ENCODE measurements at regions not wholly inside any gene's neighbourhood (a gene's known extent, or its start where the extent isn't known, plus 50 kb on each side); places are given as distances from the start of the nearest gene placed in this dataset.

- Histone ChIP-seq H3K4ac (ENCODE audit: low read depth, low read length) (no peak overlapping the region), H4K8ac (ENCODE audit: low read depth, low read length) (no peak overlapping the region), H3K14ac (ENCODE audit: low read length) (no peak overlapping the region), H2AFZ (ENCODE audit: insufficient read depth, low read length, poor library complexity) (no peak overlapping the region), H3K36me3 (ENCODE audit: control insufficient read depth in 1 of 2, insufficient read depth in 2 of 2, low read length in 2 of 2) (no peaks in the 10 kb centered on the region), H3K79me1 (ENCODE audit: low read length) (no peaks in the 10 kb centered on the region), H3K27me3 (ENCODE audit: insufficient read depth, low read length) (no peaks in the 10 kb centered on the region), H3K4me1 (ENCODE audit: control insufficient read depth in 1 of 2, insufficient read depth in 2 of 2, low read length in 2 of 2) (no peaks in the 10 kb centered on the region), H3K9ac (ENCODE audit: low read length) (no peak overlapping the region), H3K4me2 (ENCODE audit: low read length) (no peak overlapping the region), H3K23ac (ENCODE audit: low read length) (no peak overlapping the region), H3K4me3 (ENCODE audit: low read depth, low read length) (no peak overlapping the region), H2AK5ac (ENCODE audit: low read length) (no peak overlapping the region), H2BK120ac (ENCODE audit: insufficient read depth, low read length, poor library complexity) (no peak overlapping the region), H4K91ac (ENCODE audit: low read depth, low read length) (no peak overlapping the region), H2BK12ac (ENCODE audit: low read length) (no peak overlapping the region), H3K79me2 (ENCODE audit: control insufficient read depth, insufficient read depth, low read length, poor library complexity) (no peaks in the 10 kb centered on the region), H3K9me3 (ENCODE audit: insufficient read depth, low read depth, low read length) (no peaks in the 10 kb centered on the region), H3K18ac (ENCODE audit: low read length) (no peak overlapping the region), H4K12ac (ENCODE audit: low read depth, low read length) (no peak overlapping the region), H2BK5ac (ENCODE audit: low read depth, low read length, poor library complexity) (no peak overlapping the region), H3K27ac (ENCODE audit: low read depth, low read length) (no peak overlapping the region)
- no CpG with 5 or more reads among the region's 1 CpG for WGBS (ENCODE audit: extremely low coverage, insufficient coverage, insufficient read length)
- peak; percentile 26 to 68 for DNase-seq
Measured at GRCh38 chr4:38466401-38466800, 197.6 kb upstream of the KLF3 start.

GRCh38 chr4:38467296-38467695 is 196.7 kb upstream of the KLF3 start:
- no peak overlapping the region for H2BK120ac ChIP-seq (ENCODE audit: insufficient read depth, low read length, poor library complexity)
- no peak overlapping the region for H2BK12ac ChIP-seq (ENCODE audit: low read length)
- no peak overlapping the region for H4K8ac ChIP-seq (ENCODE audit: low read depth, low read length)
- H3K4ac ChIP-seq (ENCODE audit: low read depth, low read length): no peak overlapping the region
- no peaks in the 10 kb centered on the region for H3K79me2 ChIP-seq (ENCODE audit: control insufficient read depth, insufficient read depth, low read length, poor library complexity)
- H2AK5ac ChIP-seq (ENCODE audit: low read length): no peak overlapping the region
- no peak for DNase-seq
- H3K27ac ChIP-seq (ENCODE audit: low read depth, low read length): no peak overlapping the region
- H3K18ac ChIP-seq (ENCODE audit: low read length): no peak overlapping the region
- no CpG with 5 or more reads among the region's 1 CpG for WGBS (ENCODE audit: extremely low coverage, insufficient coverage, insufficient read length)
- no peaks in the 10 kb centered on the region for H3K79me1 ChIP-seq (ENCODE audit: low read length)
- H4K91ac ChIP-seq (ENCODE audit: low read depth, low read length): no peak overlapping the region
- H3K36me3 ChIP-seq (ENCODE audit: control insufficient read depth in 1 of 2, insufficient read depth in 2 of 2, low read length in 2 of 2): no peaks in the 10 kb centered on the region
- no peak overlapping the region for H3K4me3 ChIP-seq (ENCODE audit: low read depth, low read length)
- no peak overlapping the region for H3K4me2 ChIP-seq (ENCODE audit: low read length)
- no peaks in the 10 kb centered on the region for H3K9me3 ChIP-seq (ENCODE audit: insufficient read depth, low read depth, low read length)
- H3K9ac ChIP-seq (ENCODE audit: low read length): no peak overlapping the region
- no peak overlapping the region for H3K14ac ChIP-seq (ENCODE audit: low read length)
- no peak overlapping the region for H3K23ac ChIP-seq (ENCODE audit: low read length)
- H2BK5ac ChIP-seq (ENCODE audit: low read depth, low read length, poor library complexity): no peak overlapping the region
- H4K12ac ChIP-seq (ENCODE audit: low read depth, low read length): no peak overlapping the region
- no peaks in the 10 kb centered on the region for H3K27me3 ChIP-seq (ENCODE audit: insufficient read depth, low read length)
- H2AFZ ChIP-seq (ENCODE audit: insufficient read depth, low read length, poor library complexity): no peak overlapping the region
- H3K4me1 ChIP-seq (ENCODE audit: control insufficient read depth in 1 of 2, insufficient read depth in 2 of 2, low read length in 2 of 2): no peaks in the 10 kb centered on the region

- no peak for DNase-seq
- H4K12ac ChIP-seq (ENCODE audit: low read depth, low read length): no peak overlapping the region
- no peak overlapping the region for H3K9ac ChIP-seq (ENCODE audit: low read length)
- H4K91ac ChIP-seq (ENCODE audit: low read depth, low read length): no peak overlapping the region
- H3K36me3 ChIP-seq (ENCODE audit: control insufficient read depth in 1 of 2, insufficient read depth in 2 of 2, low read length in 2 of 2): no peaks in the 10 kb centered on the region
- H3K4me3 ChIP-seq (ENCODE audit: low read depth, low read length): no peak overlapping the region
- no peaks in the 10 kb centered on the region for H3K79me2 ChIP-seq (ENCODE audit: control insufficient read depth, insufficient read depth, low read length, poor library complexity)
- no peaks in the 10 kb centered on the region for H3K4me1 ChIP-seq (ENCODE audit: control insufficient read depth in 1 of 2, insufficient read depth in 2 of 2, low read length in 2 of 2)
- H3K14ac ChIP-seq (ENCODE audit: low read length): no peak overlapping the region
- H3K27ac ChIP-seq (ENCODE audit: low read depth, low read length): no peak overlapping the region
- H3K4me2 ChIP-seq (ENCODE audit: low read length): no peak overlapping the region
- H2BK12ac ChIP-seq (ENCODE audit: low read length): no peak overlapping the region
- no peak overlapping the region for H3K23ac ChIP-seq (ENCODE audit: low read length)
- H3K79me1 ChIP-seq (ENCODE audit: low read length): no peaks in the 10 kb centered on the region
- WGBS (ENCODE audit: extremely low coverage, insufficient coverage, insufficient read length): no CpG with 5 or more reads among the region's 3 CpGs
- H3K9me3 ChIP-seq (ENCODE audit: insufficient read depth, low read depth, low read length): no peaks in the 10 kb centered on the region
- no peak overlapping the region for H3K18ac ChIP-seq (ENCODE audit: low read length)
- H4K8ac ChIP-seq (ENCODE audit: low read depth, low read length): no peak overlapping the region
- no peak overlapping the region for H2BK5ac ChIP-seq (ENCODE audit: low read depth, low read length, poor library complexity)
- no peak overlapping the region for H2AK5ac ChIP-seq (ENCODE audit: low read length)
- no peak overlapping the region for H2BK120ac ChIP-seq (ENCODE audit: insufficient read depth, low read length, poor library complexity)
- H3K4ac ChIP-seq (ENCODE audit: low read depth, low read length): no peak overlapping the region
- no peak overlapping the region for H2AFZ ChIP-seq (ENCODE audit: insufficient read depth, low read length, poor library complexity)
- no peaks in the 10 kb centered on the region for H3K27me3 ChIP-seq (ENCODE audit: insufficient read depth, low read length)
Measured at GRCh38 chr4:38468339-38468866, 195.6 kb upstream of the KLF3 start.

GRCh38 chr4:38469410-38469809 is 194.6 kb upstream of the KLF3 start:
- Histone ChIP-seq H4K91ac (ENCODE audit: low read depth, low read length) (no peak overlapping the region), H2BK120ac (ENCODE audit: insufficient read depth, low read length, poor library complexity) (no peak overlapping the region), H3K27ac (ENCODE audit: low read depth, low read length) (no peak overlapping the region), H3K4me1 (ENCODE audit: control insufficient read depth in 1 of 2, insufficient read depth in 2 of 2, low read length in 2 of 2) (no peaks in the 10 kb centered on the region), H3K18ac (ENCODE audit: low read length) (no peak overlapping the region), H3K79me1 (ENCODE audit: low read length) (no peaks in the 10 kb centered on the region), H3K4me3 (ENCODE audit: low read depth, low read length) (no peak overlapping the region), H4K12ac (ENCODE audit: low read depth, low read length) (no peak overlapping the region), H3K79me2 (ENCODE audit: control insufficient read depth, insufficient read depth, low read length, poor library complexity) (no peaks in the 10 kb centered on the region), H4K8ac (ENCODE audit: low read depth, low read length) (no peak overlapping the region), H3K14ac (ENCODE audit: low read length) (no peak overlapping the region), H3K4me2 (ENCODE audit: low read length) (no peak overlapping the region), H3K36me3 (ENCODE audit: control insufficient read depth in 1 of 2, insufficient read depth in 2 of 2, low read length in 2 of 2) (no peaks in the 10 kb centered on the region), H3K23ac (ENCODE audit: low read length) (no peak overlapping the region), H2AFZ (ENCODE audit: insufficient read depth, low read length, poor library complexity) (no peak overlapping the region), H3K4ac (ENCODE audit: low read depth, low read length) (no peak overlapping the region), H3K9me3 (ENCODE audit: insufficient read depth, low read depth, low read length) (no peaks in the 10 kb centered on the region), H2BK5ac (ENCODE audit: low read depth, low read length, poor library complexity) (no peak overlapping the region), H3K9ac (ENCODE audit: low read length) (no peak overlapping the region), H2BK12ac (ENCODE audit: low read length) (no peak overlapping the region), H2AK5ac (ENCODE audit: low read length) (no peak overlapping the region), H3K27me3 (ENCODE audit: insufficient read depth, low read length) (no peaks in the 10 kb centered on the region)
- no peak for DNase-seq
- WGBS (ENCODE audit: extremely low coverage, insufficient coverage, insufficient read length): no CpG with 5 or more reads among the region's 3 CpGs
